Mucosa of gallbladder (tissue), 1 donor: ENCODE measurements at regions not wholly inside any gene's neighbourhood (a gene's known extent, or its start where the extent isn't known, plus 50 kb on each side); places are given as distances from the start of the nearest gene placed in this dataset.
"Not testable (repeated sequence)": the region's sequence is repeated elsewhere in the genome, so short reads cannot be mapped to it uniquely, and the experiment has no call there.

Experiments used
- DNase-seq: peaks from one replicate; pipeline ENCODE4 v3.0.0-alpha.2; 2020; ENCODE audit warnings: low spot score
- donor health status: DM: no; HTN: no; CAD: no.

DNA sequence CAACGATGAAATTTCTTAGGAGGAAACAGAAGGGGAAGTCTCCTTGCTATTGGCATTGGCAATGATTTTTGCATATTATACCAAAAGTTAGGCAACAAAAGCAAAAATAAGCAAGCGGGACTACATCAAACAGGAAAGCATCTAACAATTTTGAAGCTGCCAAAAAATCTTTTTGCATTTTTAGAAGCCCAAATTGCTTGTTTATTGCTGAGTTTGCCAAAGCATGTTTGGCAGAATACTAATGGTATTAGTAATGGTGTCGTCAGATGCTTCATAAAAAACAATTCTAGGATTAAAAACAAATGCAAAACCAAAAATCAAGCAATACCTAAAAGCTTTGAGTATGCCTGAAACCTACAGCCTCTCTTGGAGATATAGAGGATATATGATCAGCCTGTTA lies 80.0 kb downstream of the GALR1 start:
- DNase-seq = no peak

DNA sequence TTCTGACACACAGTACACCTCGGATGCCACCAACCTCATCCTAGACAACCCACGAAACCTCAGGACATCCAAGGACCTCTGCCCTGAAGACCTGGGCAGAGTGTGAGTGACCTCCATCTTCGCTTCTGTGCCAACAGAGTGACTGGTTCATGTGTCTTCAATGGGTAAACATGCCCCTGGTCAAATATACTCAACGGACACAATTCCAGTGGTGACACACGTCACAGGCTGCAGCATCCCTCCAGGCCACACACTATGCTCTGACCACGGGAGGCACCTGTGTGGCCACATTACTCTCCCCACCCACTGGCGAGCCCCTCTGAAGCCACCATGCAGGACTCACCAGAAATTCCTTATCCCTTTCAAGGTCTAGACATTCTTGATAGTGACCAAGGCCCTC lies 85.2 kb downstream of the GALR1 start:
- DNase-seq = no peak

DNA sequence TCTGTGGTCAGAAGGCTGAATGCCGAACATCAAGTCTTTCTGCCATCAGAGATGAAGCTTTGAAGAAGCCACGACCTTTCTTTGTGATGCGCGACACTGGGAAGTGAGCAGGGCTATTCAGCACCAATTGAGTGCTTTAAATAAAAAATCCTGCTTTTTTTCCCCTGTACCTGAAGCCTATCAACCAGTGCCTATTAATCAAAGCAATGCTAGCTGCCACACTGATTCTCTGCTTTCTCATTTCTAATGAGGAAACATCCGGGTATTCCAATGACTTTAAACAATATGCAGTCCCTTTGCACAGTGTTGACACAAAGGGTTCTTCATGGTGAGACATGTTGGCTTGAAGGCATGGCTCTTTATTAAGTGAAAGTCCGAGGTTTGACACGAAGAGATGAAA lies 88.0 kb downstream of the GALR1 start:
- no peak for DNase-seq

DNA sequence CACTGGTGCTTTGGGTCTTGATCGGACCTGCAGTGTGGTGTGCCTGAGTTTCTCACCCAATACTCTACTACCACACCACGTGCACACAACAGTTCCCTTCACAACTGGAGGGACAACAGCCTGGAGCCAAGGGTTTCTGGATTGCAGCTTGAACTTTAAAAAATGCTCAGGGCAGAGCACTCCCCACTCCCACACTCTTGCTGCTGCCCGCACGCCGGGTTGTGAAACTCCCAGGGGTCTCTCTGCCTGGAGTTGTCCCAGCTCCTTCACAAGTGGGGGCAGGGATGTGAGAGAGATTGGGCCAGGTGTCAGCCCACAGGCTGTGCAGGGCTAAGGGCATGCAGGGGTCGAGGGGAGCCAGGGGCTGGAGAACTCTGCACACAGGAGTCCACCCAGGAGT lies 89.4 kb downstream of the GALR1 start:
- no peak for DNase-seq

DNA sequence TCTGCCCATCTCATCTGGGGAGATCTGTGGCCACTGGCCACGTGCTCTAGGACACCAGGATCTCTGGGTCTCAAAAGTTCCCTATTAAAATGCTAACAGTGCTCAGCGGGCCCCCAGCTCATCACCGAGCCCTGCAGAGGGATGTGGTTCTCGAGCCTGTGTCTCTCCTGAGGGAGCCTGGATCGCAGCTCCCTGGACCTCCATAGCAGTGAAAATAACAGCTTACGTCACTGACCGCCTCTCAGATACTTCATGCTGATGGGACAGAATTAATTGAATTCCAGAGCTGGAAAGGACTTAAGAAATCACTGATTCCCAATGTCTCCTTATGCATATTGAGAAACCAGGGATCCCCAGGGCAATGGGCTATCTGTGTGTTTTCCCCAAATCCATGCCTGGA lies 90.0 kb downstream of the GALR1 start:
- no peak for DNase-seq

DNA sequence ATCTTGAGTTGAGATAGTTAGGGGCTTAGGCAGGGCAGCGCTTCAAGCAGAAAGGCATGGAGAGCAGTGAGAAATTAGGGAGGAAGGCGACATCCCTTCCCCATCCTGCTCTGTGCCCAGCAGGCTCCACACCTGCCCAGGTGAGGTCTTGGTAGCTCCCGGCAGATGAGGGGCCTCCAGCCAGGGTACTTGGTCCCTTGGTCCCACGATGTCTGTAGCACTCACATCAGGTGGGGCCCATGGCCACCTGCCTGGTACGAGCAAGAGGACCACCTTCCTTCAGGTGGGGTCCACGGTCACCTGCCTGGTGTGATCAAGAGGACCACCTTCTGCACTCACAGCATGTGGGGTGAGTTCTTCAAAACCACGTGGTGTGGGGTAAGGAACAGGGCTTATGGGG lies 91.2 kb downstream of the GALR1 start:
- no peak for DNase-seq

DNA sequence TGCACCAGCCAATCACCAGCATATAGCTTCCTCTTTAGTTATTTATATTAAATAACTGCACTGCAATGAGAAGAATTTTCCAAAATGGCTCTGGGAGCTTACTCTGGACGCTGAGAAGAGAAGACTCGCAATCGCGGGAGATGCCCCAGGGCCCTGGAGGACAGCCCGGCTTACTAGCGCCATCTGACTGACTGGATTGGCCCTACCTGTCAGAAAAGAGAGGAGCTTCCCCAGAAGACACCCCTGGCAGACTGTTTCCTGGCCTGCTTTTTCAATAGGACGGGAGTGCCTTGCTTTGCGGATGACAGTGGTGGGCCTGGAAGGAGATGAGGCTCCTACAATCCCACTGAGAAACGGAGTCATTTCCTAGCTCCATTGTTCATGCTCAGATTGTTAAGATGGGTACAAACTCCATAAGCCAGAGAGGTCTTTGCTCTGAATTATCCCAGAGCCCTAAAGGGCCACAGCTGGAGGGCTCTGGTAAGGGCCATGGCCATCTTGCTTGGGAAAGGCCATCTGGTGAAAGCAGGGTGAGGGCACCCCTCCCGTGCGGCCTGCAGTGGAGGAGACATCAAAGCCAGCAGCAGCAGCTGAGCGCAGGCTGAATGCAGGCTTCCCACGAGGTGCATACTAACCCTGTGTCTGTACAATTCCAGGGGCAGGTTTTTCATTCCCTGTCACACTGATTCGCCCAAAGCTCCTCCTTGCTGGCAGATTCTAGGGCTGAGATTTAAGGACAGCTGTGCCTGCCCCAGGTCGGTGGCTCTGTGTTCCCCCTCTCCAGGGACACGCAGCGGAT lies 92.1 kb downstream of the GALR1 start:
- DNase-seq = no peak

DNA sequence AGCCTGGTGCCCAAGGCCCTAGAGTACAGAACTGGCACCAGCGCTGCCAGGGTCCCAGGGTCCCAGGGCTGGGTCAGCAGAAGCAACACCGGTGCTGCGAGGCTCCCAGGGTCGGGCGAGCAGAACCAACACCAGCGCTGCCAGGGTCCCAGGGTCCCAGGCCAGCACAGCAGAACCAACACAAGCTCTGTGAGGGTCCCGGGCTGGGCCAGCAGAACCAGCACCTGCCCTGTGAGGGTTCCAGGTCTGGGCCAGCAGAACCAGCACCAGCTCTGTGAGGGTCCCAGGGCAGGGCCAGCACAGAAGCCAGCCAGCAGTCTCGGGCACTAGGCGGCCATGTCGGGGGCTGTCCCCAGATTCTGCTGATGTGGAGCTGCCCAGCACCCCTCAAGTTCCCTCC lies 93.1 kb downstream of the GALR1 start:
- DNase-seq = no peak

DNA sequence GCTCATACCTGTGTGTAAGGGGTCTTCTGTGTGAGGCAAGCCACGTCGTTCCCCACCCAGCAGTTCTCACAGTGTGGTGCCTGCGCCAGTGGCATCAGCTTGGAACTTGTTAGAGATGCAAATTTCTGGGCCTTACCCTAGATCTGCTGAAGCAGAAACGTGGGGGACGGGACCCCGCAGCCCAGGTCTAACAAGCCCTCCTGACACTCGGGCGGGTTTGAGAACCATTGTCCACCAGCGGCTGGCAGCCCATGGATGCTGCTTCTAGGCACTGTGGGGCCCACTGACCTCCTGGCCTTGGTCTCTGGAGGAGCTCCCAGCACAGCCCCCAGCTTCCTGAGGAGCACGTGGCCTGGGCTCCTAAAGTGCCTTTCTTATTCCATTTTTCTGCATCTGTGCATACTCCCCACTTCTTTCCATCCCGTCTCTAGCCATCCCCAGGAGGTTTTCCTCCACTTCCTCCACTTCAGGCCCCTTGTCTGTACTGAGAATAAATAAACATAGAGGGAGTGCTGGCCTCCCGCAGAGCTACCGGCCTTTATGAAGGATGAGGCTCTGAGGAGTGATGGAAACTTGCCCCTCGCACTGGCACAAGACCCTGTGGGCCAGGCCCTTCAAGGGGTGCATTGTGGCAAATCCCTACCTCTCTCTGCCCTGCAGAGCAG lies 94.3 kb downstream of the GALR1 start:
- DNase-seq = no peak

DNA sequence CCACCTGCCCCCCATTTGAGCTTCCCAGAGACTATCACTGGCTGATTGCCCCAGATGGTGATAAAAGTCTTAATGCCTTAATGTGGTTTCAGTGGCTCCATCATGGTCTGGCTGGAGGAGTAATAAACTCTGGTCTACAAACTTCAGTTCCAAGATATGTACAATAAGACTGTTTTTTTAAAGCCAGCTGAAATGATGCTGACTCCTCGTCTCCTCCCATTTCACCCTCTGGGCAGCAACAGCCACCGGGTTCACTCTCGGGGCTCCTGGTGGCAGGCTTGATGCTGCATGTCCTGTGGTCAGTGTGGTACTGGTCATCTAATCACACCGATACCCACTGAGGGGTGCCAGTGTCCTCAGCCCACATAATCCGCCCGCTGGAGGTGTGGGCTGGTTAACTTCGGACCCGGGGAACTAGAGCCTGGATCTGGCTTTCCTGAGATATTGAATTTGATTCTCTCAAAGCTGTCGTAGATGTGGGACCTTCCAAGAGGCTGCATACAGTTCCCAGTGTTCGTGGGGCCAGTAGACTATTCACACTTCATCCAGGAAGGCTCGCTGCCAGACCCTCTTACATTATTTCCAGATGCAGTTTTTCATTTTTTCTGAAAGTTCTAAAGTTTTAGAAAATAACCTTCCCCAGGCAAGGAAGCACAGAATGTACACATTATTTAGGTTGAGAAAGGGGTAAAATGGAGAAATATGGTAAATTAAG lies 95.3 kb downstream of the GALR1 start:
- DNase-seq = no peak

DNA sequence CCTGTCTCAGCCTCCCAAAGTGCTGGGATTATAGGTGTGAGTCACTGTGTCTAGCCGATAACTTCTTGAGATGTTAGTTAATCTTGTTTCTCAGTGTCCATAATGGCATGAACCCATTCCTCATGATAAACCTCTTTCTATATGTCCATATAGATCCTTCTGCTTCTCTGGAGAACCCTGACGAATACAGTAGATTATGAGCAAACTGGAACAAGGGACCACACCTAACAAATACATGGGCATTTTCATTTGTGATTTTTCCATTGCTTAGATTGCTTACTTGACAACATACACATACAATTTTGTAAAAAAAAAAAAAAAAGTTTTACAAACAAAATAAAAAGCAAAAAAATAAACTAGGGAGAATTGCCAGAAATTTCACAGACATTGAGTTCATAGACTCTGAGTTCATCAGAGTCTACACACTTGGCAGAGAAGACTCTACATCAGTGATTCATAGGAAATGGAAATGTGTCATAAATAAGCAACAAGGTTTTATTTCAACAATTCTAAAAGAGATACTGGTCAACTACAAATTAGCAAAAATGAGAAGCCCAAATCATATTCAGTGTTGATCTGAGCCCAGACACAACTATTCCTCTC lies 96.7 kb downstream of the GALR1 start:
- DNase-seq = no peak

DNA sequence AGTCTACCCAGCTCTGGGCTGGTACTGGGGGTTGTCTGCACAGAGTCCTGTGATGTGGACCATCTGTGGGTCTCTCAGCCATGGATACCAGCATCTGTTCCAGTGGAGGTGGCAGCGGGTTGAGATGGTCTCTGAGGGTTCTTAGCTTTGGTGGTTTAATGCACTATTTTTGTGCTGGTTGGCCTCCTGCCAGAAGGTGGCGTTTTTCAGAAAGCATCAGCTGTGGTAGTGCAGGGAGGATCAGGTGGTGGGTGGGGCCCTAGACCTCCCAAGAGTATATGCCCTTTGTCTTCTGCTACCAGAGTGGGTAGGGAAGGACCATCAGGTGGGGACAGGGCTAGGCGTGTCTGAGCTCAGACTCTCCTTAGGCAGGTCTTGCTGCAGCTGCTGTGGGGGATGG lies 103.7 kb downstream of the GALR1 start:
- not testable (repeated sequence) for DNase-seq

DNA sequence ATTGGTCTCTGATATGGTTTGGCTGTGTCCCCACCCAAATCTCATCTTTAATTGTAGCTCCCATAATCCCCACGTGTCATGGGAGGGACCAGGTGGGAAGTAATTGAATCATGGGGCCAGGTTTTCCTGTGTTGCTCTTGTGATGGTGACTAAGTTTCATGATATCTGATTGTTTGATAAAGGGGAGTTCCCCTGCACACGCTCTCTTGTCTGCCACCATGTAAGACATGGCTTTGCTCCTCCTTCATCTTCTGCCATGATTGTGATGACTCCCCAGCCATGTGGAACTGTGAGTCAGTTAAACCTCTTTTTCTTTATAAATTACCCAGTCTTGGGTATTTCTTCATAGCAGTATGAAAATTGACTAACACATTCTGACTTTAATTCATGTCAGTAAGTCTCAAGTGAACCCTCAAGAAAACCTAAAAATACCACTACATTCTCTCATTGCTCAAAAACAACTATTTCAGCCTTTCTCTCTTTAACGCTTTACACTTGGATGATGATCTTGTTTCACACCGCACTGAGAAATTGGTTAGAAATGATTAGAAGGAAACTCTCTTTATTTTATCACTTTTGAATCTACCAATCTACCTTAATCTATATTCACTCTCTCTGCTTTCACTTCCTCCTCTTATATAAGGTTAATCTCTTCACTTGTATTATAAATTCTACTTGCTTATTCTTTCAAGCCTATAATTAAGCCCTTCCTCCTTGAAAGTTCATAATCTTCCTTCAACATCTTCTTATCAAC lies 110.1 kb downstream of the GALR1 start:
- DNase-seq = no peak

DNA sequence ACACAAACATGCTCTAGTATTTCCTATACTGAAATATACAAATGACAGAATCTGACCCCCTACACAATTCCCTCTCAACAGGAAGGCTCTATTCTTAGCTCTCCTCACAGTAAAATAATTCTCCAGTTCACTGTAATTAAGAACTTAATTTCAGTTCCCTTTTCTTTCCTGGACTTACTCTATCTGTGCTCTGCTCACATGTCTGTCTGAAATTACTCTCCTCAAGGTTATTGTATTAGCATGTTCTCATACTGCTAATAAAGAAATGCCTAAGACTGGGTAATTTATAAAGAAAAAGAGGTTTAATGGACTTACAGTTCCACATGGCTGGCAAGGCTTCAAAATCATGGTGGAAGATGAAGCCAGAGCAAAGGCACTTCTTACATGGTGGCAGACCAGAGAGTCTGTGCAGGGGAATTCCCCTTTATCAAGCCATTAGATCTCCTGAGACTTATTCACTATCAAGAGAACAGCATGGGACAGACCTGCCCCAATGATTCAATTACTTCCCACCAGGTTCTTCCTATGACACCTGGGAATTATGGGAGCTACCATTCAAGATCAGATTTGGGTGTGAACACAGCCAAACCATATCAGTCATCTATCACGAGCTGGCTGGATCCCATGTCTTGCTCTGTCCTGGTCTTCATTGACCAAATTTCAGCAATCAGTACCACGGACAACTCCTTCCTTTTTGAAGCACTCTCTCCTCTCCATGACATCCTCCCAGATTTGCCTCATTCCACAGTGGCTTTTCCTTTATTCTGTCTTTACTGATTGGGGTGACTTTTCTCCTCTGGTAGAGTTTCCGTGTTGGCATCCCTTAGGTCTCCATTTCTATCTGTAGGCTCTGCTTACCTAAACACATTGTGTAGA lies 110.9 kb downstream of the GALR1 start:
- DNase-seq = no peak

DNA sequence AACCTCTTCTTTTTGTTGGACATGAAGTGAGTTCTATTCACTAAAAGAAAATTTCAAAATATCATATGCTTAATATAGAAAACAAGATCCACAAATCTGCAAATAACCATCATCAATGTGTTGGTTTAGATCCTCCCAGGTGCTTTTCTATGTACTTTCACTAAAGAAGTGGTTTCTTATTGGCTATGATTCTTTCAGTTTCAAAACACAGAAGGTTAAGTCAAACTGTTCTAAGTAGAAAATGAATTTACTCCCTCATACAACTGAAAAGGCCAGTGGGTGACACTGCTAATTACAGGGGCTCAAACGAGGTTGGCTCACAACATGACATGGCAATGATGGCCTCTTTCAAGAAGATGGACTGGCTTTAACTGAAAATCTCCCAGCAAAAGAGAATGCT lies 111.7 kb downstream of the GALR1 start:
- no peak for DNase-seq

DNA sequence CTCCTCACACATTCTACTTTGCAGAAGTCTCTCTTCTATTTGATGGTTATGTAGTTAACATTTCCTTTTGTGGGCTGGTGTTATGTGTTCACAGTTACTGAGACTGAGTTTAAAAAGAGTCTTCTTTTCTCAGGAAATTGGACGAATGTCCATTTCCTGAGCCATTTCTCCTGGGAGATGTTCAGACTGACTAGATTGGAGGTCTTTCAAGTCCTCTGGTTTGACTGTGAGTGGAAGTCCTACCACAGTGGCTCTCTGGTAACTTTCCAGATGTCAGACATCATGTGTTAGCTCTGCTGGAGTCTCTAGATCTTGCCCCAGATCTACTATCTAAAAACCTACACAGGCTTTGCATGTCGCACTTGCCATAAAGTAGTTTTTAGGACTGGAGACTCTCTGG lies 116.0 kb downstream of the GALR1 start:
- DNase-seq = no peak

DNA sequence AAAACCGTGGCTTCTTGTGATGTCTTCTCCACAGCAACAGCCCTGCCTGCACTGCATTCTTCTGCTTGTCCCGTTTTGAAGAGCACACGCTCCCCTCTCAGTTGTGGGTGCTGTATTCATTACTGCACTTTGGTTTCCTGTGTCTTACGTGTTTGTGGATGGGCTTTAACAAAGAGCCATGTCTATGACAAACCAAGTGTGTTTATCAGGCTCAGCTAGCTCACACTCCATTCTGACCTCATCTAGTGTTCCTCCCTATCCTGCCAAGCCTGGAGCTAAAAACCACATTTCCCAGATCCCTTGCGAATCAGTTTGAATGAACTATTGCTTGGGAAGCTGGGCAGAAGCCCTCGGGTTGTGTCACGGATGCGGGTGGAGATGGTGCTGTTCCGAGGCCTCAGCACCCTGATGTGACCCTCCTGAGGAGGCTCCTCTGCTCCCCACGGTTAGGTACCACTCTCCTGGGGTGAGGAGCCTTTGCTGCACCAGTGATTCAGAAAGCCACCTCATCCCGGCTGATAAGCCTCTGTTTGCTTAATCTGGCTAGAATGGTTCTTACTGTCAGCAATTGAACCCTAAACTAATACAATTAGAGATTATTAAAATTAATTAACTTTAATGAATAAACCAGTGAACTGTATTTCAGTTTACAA lies 116.5 kb downstream of the GALR1 start:
- DNase-seq = no peak

DNA sequence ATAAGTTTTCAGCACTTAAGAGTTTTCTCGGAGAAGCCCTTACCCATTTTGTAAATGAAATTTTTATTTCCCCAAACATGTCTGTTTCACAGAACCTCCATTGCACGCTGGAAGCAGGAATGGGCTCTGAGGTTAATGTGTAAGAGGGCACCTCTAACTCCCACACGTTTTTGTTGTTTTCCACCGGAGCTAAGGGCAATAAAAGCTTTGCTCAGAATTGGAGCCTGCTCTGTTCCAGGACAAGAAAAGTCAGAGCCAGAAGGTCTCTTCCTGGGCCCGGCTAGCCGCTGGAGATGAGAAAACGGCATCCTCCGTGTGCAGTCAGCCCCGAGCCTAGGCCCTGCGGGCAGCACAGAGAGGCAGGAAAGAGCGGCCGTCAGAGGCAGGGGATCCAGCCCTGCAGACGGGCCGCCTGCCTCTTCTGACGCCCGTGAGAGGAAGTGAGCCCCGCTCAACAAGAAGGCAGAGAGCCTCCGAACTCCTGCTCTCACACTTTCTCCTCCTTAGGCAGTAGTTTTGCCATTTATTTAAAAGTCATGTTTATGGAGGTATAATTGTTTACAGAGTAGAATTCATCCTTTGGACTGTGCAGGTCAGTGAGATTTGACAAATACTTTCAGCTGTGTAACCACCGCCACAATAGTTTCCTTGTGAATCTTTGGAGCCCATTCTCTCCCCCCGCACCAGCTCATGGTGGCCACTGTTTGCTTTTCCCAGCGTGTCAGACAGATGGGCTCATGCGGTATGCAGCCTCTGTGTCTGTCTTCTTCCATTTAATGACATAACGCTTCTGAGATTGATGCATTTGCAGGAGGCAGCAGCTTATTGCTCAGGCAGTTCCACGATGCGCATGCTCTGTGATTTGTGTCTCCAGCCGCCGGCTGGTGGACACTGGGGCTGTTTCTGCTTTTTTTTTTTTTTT lies 117.3 kb downstream of the GALR1 start:
- no peak for DNase-seq

DNA sequence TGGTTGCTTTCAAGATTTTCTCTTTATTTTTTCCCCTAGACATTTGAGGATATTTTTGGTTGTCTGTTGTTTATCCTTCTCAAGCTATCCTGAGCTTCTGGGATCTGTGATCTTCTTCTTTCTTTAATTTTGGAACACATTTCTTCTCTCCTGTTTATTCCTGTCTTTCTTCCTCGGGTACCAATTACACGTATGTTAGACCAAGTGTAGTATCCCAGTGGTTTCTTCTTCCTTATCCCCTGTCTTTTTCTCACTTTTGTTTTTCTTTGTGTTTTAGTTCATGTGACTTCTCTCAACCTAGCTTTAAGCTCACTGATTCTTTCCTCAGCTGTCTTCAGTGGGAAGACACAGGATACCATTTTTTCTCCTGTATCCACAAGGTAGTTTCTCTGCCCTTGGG lies 120.0 kb downstream of the GALR1 start:
- DNase-seq = no peak
